ENCODE measurements at regions not wholly inside any gene's neighbourhood (a gene's known extent, or its start where the extent isn't known, plus 50 kb on each side); places are given as distances from the start of the nearest gene placed in this dataset.

DNA sequence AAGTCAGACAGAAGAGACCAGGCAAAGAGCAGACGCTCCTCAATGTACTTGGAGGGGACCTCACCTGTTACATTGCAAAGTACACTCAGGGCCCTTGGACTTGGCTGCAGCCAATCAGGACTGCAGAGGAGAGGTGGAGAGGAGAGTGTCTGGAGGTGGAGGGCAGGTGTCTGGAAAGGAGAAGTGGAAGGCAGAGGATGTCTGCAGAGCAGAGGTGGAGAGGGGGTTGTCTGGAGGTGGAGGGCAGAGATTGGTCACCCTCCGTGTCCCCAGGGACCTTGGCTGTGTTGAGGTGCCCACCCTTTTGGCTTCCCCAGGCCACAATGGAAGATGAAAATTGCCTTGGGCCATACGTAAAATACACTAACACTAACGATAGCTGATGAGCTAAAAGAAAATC is 241.3 kb upstream of the IRX2 start:
- TF ChIP-seq YBX1 (IDR thresholded peaks at IDR 0.05) (no peak), NFIC (IDR thresholded peaks at IDR 0.05; ENCODE audit: low read depth, low read length) (no peak), CTCF (IDR thresholded peaks at IDR 0.05 in 2 of 3, conservative IDR thresholded peaks at IDR 0.05 in 1 of 3; ENCODE audit: control insufficient read depth in 2 of 3, extremely low read depth in 1 of 3, insufficient read depth in 1 of 3, low read depth in 3 of 3, low read length in 3 of 3) (no peak), LARP7 (IDR thresholded peaks at IDR 0.05) (no peak), NKRF (conservative IDR thresholded peaks at IDR 0.05) (no peak), ATF3 (IDR thresholded peaks at IDR 0.05; ENCODE audit: borderline replicate concordance, extremely low read depth, low read depth, low read length) (no peak)
